SH-SY5Y (cell line): ENCODE measurements at regions not wholly inside any gene's neighbourhood (a gene's known extent, or its start where the extent isn't known, plus 50 kb on each side); places are given as distances from the start of the nearest gene placed in this dataset.

Experiments used
- GATA2 ChIP-seq: IDR thresholded peaks from 2 replicates; pipeline ENCODE4 v1.6.1; 2011; ENCODE audit warnings: mild to moderate bottlenecking, low read depth, low read length
- GATA3 ChIP-seq: IDR thresholded peaks from 2 replicates; pipeline ENCODE4 v1.6.1; 2011; ENCODE audit warnings: low read depth, mild to moderate bottlenecking, low read length, moderate library complexity

DNA sequence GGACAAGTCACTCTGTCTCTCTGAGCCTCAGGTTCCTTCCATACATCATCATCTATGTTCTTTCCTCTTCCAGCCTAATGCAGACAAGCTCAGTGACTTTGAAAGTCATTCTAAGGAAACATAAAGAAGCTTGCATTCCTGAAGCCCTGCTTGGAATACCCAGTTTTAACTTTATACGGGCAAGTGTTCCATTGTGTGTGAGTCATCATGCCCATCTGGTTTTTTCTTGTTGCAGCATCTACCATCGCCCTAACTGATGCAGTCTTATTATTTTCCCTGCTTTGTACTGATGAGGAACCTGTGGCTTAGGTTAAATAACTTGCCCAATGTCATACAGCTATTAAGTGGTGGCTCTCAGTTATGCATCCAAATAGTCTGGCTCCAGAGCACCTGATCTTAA is 177.9 kb upstream of the RAI2 start:
- no peak for TF ChIP-seq GATA3
- no peak for TF ChIP-seq GATA2
